LoVo (cell line): ENCODE measurements at regions not wholly inside any gene's neighbourhood (a gene's known extent, or its start where the extent isn't known, plus 50 kb on each side); places are given as distances from the start of the nearest gene placed in this dataset.
A peak's percentile ranks its signal among the peaks of the same experiment; 100 is the strongest.

Source experiments
- DNase-seq: peaks from one replicate; pipeline ENCODE4 v3.0.0-alpha.2; 2016; ENCODE audit warnings: low spot score

GRCh38 chr1:163745204-163745603 is 423.4 kb downstream of the NUF2 start:
- no peak for DNase-seq

GRCh38 chr1:163747261-163747660 is 425.5 kb downstream of the NUF2 start:
- no peak for DNase-seq

GRCh38 chr1:163747855-163748254 is 426.1 kb downstream of the NUF2 start:
- DNase-seq = no peak

GRCh38 chr1:163758977-163759670 is 437.4 kb downstream of the NUF2 start:
- DNase-seq = no peak

GRCh38 chr1:163761898-163762297 is 440.1 kb downstream of the NUF2 start:
- DNase-seq = no peak

- no peak for DNase-seq
These were observed 444.6 kb downstream of the NUF2 start for GRCh38 chr1:163766257-163766918.

- DNase-seq = no peak
These were observed 446.8 kb downstream of the NUF2 start for GRCh38 chr1:163768576-163768975.

GRCh38 chr1:163770265-163770664 is 448.5 kb downstream of the NUF2 start:
- no peak for DNase-seq

GRCh38 chr1:163771637-163772036 is 449.9 kb downstream of the NUF2 start:
- no peak for DNase-seq

GRCh38 chr1:163772246-163772645 is 450.5 kb downstream of the NUF2 start:
- no peak for DNase-seq

- no peak for DNase-seq
These were observed 451.6 kb downstream of the NUF2 start for GRCh38 chr1:163773396-163773795.

- no peak for DNase-seq
These were observed 452.7 kb downstream of the NUF2 start for GRCh38 chr1:163774401-163774945.

GRCh38 chr1:163774978-163775620 is 453.3 kb downstream of the NUF2 start:
- DNase-seq = no peak

GRCh38 chr1:163777205-163777604 is 455.5 kb downstream of the NUF2 start:
- DNase-seq = no peak

- no peak for DNase-seq
These were observed 459.4 kb downstream of the NUF2 start for GRCh38 chr1:163781146-163781545.

GRCh38 chr1:163785868-163786405 is 464.2 kb downstream of the NUF2 start:
- no peak for DNase-seq

- DNase-seq = no peak
These were observed 468.2 kb downstream of the NUF2 start for GRCh38 chr1:163789911-163790310.

- DNase-seq = no peak
These were observed 472.8 kb downstream of the NUF2 start for GRCh38 chr1:163794551-163794950.

- peak; percentile 1 for DNase-seq
These were observed 474.7 kb downstream of the NUF2 start for GRCh38 chr1:163796394-163796821.

- DNase-seq = no peak
These were observed 476.1 kb downstream of the NUF2 start for GRCh38 chr1:163797816-163798215.

GRCh38 chr1:163799190-163799805 is 477.5 kb downstream of the NUF2 start:
- DNase-seq = no peak

GRCh38 chr1:163807331-163808049 is 485.7 kb downstream of the NUF2 start:
- DNase-seq = no peak
